CD4-positive, alpha-beta memory T cell (primary cell): ENCODE measurements at regions not wholly inside any gene's neighbourhood (a gene's known extent, or its start where the extent isn't known, plus 50 kb on each side); places are given as distances from the start of the nearest gene placed in this dataset.

Experiments
- CTCF ChIA-PET: fragments of 350-600 bp; sonication (Branson Sonifier 250); formaldehyde crosslinking; loops from one replicate; lab custom pipeline; 2021; ENCODE audit warnings: inconsistent platforms; ENCODE audit not compliant: partially characterized antibody; lab: Charles Lee
- POLR2A ChIA-PET: fragments of 350-600 bp; sonication (Branson Sonifier 250); formaldehyde crosslinking; loops from one replicate; lab custom pipeline; 2021; ENCODE audit not compliant: partially characterized antibody; lab: Charles Lee
- DNase-seq, 5 donors: peaks; one replicate each; pipeline versions ENCODE4 v3.0.0 to v3.0.0-alpha.2; 2020 to 2022; ENCODE audit warnings: mixed read lengths in 1 of 5
- H3K27ac ChIP-seq: one replicate; pipeline ENCODE4 v1.7.0; 2013; ENCODE audit warnings: low read depth, low read length
- H3K27me3 ChIP-seq: 2 replicates; pipeline ENCODE4 v1.7.0; 2013; ENCODE audit warnings: mild to moderate bottlenecking, low read length, moderate library complexity; ENCODE audit not compliant: insufficient read depth
- H3K36me3 ChIP-seq: 2 replicates; pipeline ENCODE4 v1.7.0; 2013; ENCODE audit warnings: mild to moderate bottlenecking, low read length, moderate library complexity; ENCODE audit not compliant: insufficient read depth
- H3K4me1 ChIP-seq: 2 replicates; pipeline ENCODE4 v1.7.0; 2013; ENCODE audit warnings: mild to moderate bottlenecking, low read length, moderate library complexity; ENCODE audit not compliant: insufficient read depth
- H3K4me3 ChIP-seq, 2 donors: one replicate each; pipeline ENCODE4 v1.7.0; 2013; ENCODE audit warnings: low read length in 2 of 2, mild to moderate bottlenecking in 1 of 2
- H3K9me3 ChIP-seq, 2 donors: one replicate each; pipeline ENCODE4 v1.7.0; 2013; ENCODE audit warnings: low read length in 2 of 2, control low read depth in 1 of 2; ENCODE audit not compliant: control insufficient read depth in 1 of 2
- H3K27ac Mint-ChIP-seq, 7 donors: one replicate each; pipeline ENCODE4 v1.8.0; 2020 to 2021; ENCODE audit warnings: mixed read lengths in 7 of 7, mild to moderate bottlenecking in 6 of 7, inconsistent platforms in 3 of 7, moderate library complexity in 3 of 7
- H3K27me3 Mint-ChIP-seq, 2 donors: one replicate each; pipeline ENCODE4 v1.8.0; 2020 to 2021; ENCODE audit warnings: mixed read lengths in 2 of 2
- H3K36me3 Mint-ChIP-seq, 2 donors: one replicate each; pipeline ENCODE4 v1.8.0; 2020 to 2021; ENCODE audit warnings: mixed read lengths in 2 of 2, inconsistent platforms in 1 of 2, mild to moderate bottlenecking in 1 of 2
- H3K4me1 Mint-ChIP-seq, 4 donors: one replicate each; pipeline ENCODE4 v1.8.0; 2020 to 2021; ENCODE audit warnings: mixed read lengths in 4 of 4, mild to moderate bottlenecking in 1 of 4
- H3K4me3 Mint-ChIP-seq, 8 donors: one replicate each; pipeline ENCODE4 v1.8.0; 2020 to 2021; ENCODE audit warnings: mixed read lengths in 8 of 8, mild to moderate bottlenecking in 7 of 8, moderate library complexity in 6 of 8, inconsistent platforms in 3 of 8
- H3K9me3 Mint-ChIP-seq, 8 donors: one replicate each; pipeline ENCODE4 v1.8.0; 2020 to 2021; ENCODE audit warnings: mixed read lengths in 8 of 8, mild to moderate bottlenecking in 5 of 8, inconsistent platforms in 3 of 8, moderate library complexity in 1 of 8
- intact Hi-C: fragments of 100-400 bp; cut with micrococcal nuclease; formaldehyde crosslinking; loops from one replicate; pipeline ENCODE4 v1.15.1; 2023

DNA sequence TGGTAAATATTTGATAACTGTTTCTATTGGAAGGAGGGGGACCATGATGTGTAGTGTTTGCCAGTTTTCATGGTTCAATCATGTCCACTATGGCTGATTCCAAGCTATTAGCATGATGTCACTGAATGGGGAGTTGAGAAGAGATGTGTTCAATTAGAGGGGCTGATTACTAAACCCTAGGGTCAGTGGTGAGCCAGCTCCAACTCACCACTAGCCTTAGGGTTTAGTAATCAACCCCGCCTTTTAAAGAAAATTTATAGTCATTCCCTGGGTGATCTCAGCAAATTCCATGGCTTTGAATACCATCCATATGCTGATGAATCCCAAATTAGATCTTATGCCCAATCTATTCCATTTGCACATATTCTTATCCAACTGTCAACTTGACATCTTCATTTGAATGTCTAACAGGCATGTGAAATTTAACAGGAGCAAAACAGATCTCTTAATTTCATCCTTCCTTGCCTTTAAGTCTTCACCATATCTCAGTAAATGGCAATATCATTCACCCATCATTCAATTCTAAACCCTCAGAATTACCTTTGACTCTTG lies 98.8 kb downstream of the GCNT1 start:
- no peak for DNase-seq
- ChIA-PET CTCF (no interaction called here), POLR2A (no interaction called here)
- peaks cover 0 to 4% (median 3%) of the 10 kb centered on the region in 8 donors for H3K9me3 Mint-ChIP-seq
- intact Hi-C loops: no loop called here
- H3K27ac Mint-ChIP-seq: peak overlapping the region in 1 of 7 donors; percentile 65
- H3K4me1 ChIP-seq: no peaks in the 10 kb centered on the region
- no peaks in the 10 kb centered on the region for H3K36me3 ChIP-seq
- no peaks in the 10 kb centered on the region for H3K27me3 ChIP-seq
- peaks cover 0 to 5% (median 0%) of the 10 kb centered on the region in 4 donors for H3K4me1 Mint-ChIP-seq
- no peaks in the 10 kb centered on the region for H3K36me3 Mint-ChIP-seq
- no peak overlapping the region for H3K4me3 Mint-ChIP-seq
- no peak overlapping the region for H3K27ac ChIP-seq
- peaks cover 0 to 1% of the 10 kb centered on the region in 2 donors for H3K27me3 Mint-ChIP-seq
- H3K9me3 ChIP-seq: no peaks in the 10 kb centered on the region
- H3K4me3 ChIP-seq: no peak overlapping the region

DNA sequence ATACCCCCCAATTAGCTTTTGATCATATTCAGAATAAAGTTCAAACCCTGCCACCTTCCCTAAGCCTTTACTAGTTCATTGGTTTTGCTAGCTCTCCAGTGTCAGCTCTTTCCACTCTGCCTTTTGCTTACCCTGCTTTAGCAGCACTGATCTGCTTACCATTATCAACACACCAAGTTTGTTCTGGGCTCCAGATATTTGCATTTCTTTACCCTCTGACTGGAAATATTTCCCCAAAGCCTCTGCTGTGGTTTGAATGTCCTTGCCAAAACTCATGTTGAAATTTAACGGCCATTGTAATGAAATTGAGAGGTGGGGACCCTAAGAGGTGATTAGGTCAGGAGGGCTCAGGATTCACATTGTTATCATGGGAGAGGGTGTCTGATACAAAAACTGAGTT lies 99.5 kb downstream of the GCNT1 start:
- H3K9me3 Mint-ChIP-seq: peaks cover 0 to 4% (median 3%) of the 10 kb centered on the region in 8 donors
- H3K27ac Mint-ChIP-seq: no peak overlapping the region
- POLR2A ChIA-PET: no interaction called here
- no peaks in the 10 kb centered on the region for H3K36me3 Mint-ChIP-seq
- no peaks in the 10 kb centered on the region for H3K4me1 ChIP-seq
- H3K9me3 ChIP-seq: no peaks in the 10 kb centered on the region
- H3K27me3 ChIP-seq: no peaks in the 10 kb centered on the region
- H3K27me3 Mint-ChIP-seq: peaks cover 0 to 1% of the 10 kb centered on the region in 2 donors
- intact Hi-C loops: no loop called here
- peaks cover 0 to 6% (median 0%) of the 10 kb centered on the region in 4 donors for H3K4me1 Mint-ChIP-seq
- H3K27ac ChIP-seq: no peak overlapping the region
- CTCF ChIA-PET: no interaction called here
- H3K4me3 Mint-ChIP-seq: no peak overlapping the region
- no peak for DNase-seq
- no peaks in the 10 kb centered on the region for H3K36me3 ChIP-seq
- H3K4me3 ChIP-seq: no peak overlapping the region

DNA sequence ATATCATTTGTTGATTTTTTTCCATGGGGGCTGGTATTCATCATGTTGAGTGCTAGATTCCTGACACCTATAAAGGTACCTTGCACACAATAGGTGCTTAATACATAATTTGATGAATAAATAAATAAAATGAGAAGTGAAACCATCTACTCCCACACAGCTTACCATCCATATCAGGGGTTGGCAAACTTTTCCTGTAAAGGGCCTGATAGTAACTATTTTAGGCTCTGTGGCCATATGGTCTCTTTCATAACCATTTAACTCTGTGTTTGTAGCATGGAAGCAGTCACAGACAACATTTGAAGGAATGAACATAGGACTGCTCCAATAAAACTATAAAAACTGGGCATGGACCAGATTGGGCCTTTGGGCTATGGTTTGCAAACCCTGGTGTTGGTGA lies 100.3 kb downstream of the GCNT1 start:
- no peaks in the 10 kb centered on the region for H3K4me1 ChIP-seq
- no peaks in the 10 kb centered on the region for H3K9me3 ChIP-seq
- POLR2A ChIA-PET: no interaction called here
- Mint-ChIP-seq H3K27me3 (peaks cover 0 to 1% of the 10 kb centered on the region in 2 donors), H3K36me3 (no peaks in the 10 kb centered on the region), H3K9me3 (peaks cover 0 to 4% (median 3%) of the 10 kb centered on the region in 8 donors), H3K4me1 (peaks cover 0 to 7% (median 0%) of the 10 kb centered on the region in 4 donors), H3K4me3 (no peak overlapping the region), H3K27ac (no peak overlapping the region)
- H3K27me3 ChIP-seq: no peaks in the 10 kb centered on the region
- no peak overlapping the region for H3K4me3 ChIP-seq
- intact Hi-C loops: no loop called here
- no peak overlapping the region for H3K27ac ChIP-seq
- DNase-seq: no peak
- CTCF ChIA-PET: no interaction called here
- H3K36me3 ChIP-seq: no peaks in the 10 kb centered on the region

DNA sequence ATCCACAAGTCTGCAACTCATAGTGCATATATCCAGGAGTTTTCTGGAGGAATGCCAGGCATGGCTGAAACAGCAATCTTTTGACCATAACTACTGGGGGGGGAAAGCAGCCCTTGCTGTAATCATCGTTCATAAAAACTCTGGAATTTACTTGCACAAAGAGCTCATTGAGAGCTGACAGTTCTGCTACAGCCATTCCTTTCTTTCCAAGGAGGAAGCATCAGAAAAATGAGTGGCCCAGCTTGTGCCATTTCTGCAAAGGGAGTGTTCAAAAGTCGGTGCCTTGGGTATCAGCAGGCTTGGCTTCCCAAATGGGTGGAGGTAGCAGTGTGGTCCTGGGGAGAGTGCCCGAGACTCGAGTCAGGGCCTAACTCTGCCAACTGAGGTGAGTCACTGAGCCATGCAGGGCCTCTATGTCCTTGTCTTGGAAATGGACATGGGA lies 101.5 kb downstream of the GCNT1 start:
- ChIA-PET POLR2A (no interaction called here), CTCF (no interaction called here)
- Histone ChIP-seq H3K4me1 (no peaks in the 10 kb centered on the region), H3K4me3 (no peak overlapping the region), H3K36me3 (no peaks in the 10 kb centered on the region), H3K9me3 (no peaks in the 10 kb centered on the region), H3K27ac (no peak overlapping the region), H3K27me3 (no peaks in the 10 kb centered on the region)
- no peak overlapping the region for H3K27ac Mint-ChIP-seq
- H3K4me1 Mint-ChIP-seq: peaks cover 0 to 7% (median 0%) of the 10 kb centered on the region in 4 donors
- no peak for DNase-seq
- H3K9me3 Mint-ChIP-seq: peaks cover 0 to 4% (median 3%) of the 10 kb centered on the region in 8 donors
- intact Hi-C loops: no loop called here
- no peaks in the 10 kb centered on the region for H3K36me3 Mint-ChIP-seq
- H3K27me3 Mint-ChIP-seq: peaks cover 0 to 1% of the 10 kb centered on the region in 2 donors
- no peak overlapping the region for H3K4me3 Mint-ChIP-seq

DNA sequence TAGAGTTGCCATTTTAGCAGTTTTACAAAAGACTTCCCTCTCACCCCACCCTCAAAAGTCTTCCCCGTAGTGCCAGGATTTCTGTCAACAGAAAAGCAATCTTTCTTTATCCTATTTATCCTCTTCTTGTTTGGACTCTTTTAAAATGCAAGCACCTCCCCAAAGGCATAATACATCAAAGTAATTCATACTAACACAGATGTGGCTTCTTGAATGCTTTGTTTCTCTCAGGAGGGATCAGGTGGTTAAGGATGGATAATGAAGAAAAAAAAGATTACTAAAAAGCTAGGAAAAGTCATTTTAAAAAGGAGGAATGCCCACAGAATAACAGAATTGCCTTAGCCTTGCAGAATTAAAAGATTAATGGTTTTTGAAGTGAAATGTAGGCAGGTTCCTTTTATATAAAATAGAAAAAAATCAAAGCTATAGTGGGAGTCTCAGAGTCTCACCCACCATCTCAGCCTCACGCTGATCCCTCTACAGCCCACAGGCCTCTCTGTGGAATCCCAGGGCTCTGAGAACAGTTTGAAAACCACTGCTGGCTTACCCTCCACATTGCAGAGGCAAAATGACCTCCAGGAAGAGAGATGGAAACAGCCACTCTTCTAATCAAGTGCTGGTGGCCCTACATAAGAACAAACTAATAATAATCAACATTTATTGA lies 102.2 kb downstream of the GCNT1 start:
- Mint-ChIP-seq H3K4me1 (peaks cover 0 to 7% (median 0%) of the 10 kb centered on the region in 4 donors), H3K4me3 (no peak overlapping the region), H3K27me3 (peaks cover 0 to 1% of the 10 kb centered on the region in 2 donors), H3K27ac (no peak overlapping the region), H3K36me3 (no peaks in the 10 kb centered on the region), H3K9me3 (peaks cover 0 to 4% (median 2%) of the 10 kb centered on the region in 8 donors)
- Histone ChIP-seq H3K27ac (no peak overlapping the region), H3K9me3 (no peaks in the 10 kb centered on the region), H3K4me3 (no peak overlapping the region), H3K27me3 (no peaks in the 10 kb centered on the region), H3K36me3 (no peaks in the 10 kb centered on the region), H3K4me1 (no peaks in the 10 kb centered on the region)
- intact Hi-C loops: no loop called here
- CTCF ChIA-PET: no interaction called here
- POLR2A ChIA-PET: no interaction called here
- DNase-seq: no peak
